Natural killer cell (primary cell): ENCODE measurements at regions not wholly inside any gene's neighbourhood (a gene's known extent, or its start where the extent isn't known, plus 50 kb on each side); places are given as distances from the start of the nearest gene placed in this dataset.

Experiments
- ATAC-seq, 3 donors: fragments of 150-1000 bp in 2 of 3; fragments of 200-7000 bp in 1 of 3; cut with Tn5 transposase; 1 replicate in 1 of 3; 2 replicates in 2 of 3; pipeline ENCODE4 v1.10.0; 2021; ENCODE audit warnings: mild to moderate bottlenecking in 2 of 3, moderate library complexity in 2 of 3
- DNase-seq, 2 donors: peaks; one replicate each; pipeline versions ENCODE4 v3.0.0 to v3.0.0-alpha.2; 2013 to 2021; ENCODE audit warnings: mixed read lengths in 1 of 2
- H3K27ac ChIP-seq: one replicate; pipeline ENCODE4 v1.5.1; 2013; ENCODE audit warnings: mild to moderate bottlenecking, low read length
- H3K27me3 ChIP-seq: one replicate; pipeline ENCODE4 v1.6.1; 2013; ENCODE audit warnings: low read length; ENCODE audit not compliant: control insufficient read depth, insufficient read depth
- H3K36me3 ChIP-seq: one replicate; pipeline ENCODE4 v1.6.1; 2013; ENCODE audit warnings: low read length; ENCODE audit not compliant: control insufficient read depth, insufficient read depth
- H3K4me1 ChIP-seq: one replicate; pipeline ENCODE4 v1.6.1; 2013; ENCODE audit warnings: low read length; ENCODE audit not compliant: control insufficient read depth, insufficient read depth
- H3K4me3 ChIP-seq: one replicate; pipeline ENCODE4 v1.5.1; 2013; ENCODE audit warnings: low read length
- H3K9me3 ChIP-seq: one replicate; pipeline ENCODE4 v1.6.1; 2013; ENCODE audit warnings: low read length; ENCODE audit not compliant: control insufficient read depth, insufficient read depth
- H3K27ac Mint-ChIP-seq, 2 donors: one replicate each; pipeline ENCODE4 v1.8.0; 2022; ENCODE audit warnings: mild to moderate bottlenecking in 2 of 2, mixed read lengths in 2 of 2, moderate library complexity in 1 of 2
- H3K27me3 Mint-ChIP-seq, 2 donors: one replicate each; pipeline ENCODE4 v1.8.0; 2022; ENCODE audit warnings: low read depth in 2 of 2, mixed read lengths in 2 of 2
- H3K36me3 Mint-ChIP-seq: one replicate; pipeline ENCODE4 v1.8.0; 2022; ENCODE audit warnings: mixed read lengths
- H3K4me1 Mint-ChIP-seq, 2 donors: one replicate each; pipeline ENCODE4 v1.8.0; 2022; ENCODE audit warnings: mixed read lengths in 2 of 2
- H3K4me3 Mint-ChIP-seq: one replicate; pipeline ENCODE4 v1.8.0; 2022; ENCODE audit warnings: mild to moderate bottlenecking, moderate library complexity, mixed read lengths
- H3K9me3 Mint-ChIP-seq, 2 donors: one replicate each; pipeline ENCODE4 v1.8.0; 2022; ENCODE audit warnings: mixed read lengths in 2 of 2
- CTCF ChIP-seq: fragments of 200-600 bp; IDR thresholded peaks from one replicate; pipeline ENCODE4 v1.8.0; 2022; ENCODE audit warnings: antibody characterized with exemption
- WGBS: methylation state at CpG from one replicate; pipeline ENCODE4 v1.1.7; 2013; ENCODE audit warnings: missing lambda C conversion rate; ENCODE audit not compliant: insufficient coverage; 5-methylcytosine and 5-hydroxymethylcytosine counted together
- intact Hi-C: fragments of 100-400 bp; cut with micrococcal nuclease; formaldehyde crosslinking; loops from one replicate; pipeline ENCODE4 v1.14.2; 2022

GRCh38 chr2:8177566-8177965, 504.3 kb upstream of the ID2 start:
- Histone ChIP-seq H3K9me3 (no peaks in the 10 kb centered on the region), H3K27me3 (no peaks in the 10 kb centered on the region), H3K27ac (no peak overlapping the region), H3K36me3 (no peaks in the 10 kb centered on the region), H3K4me3 (no peak overlapping the region), H3K4me1 (no peaks in the 10 kb centered on the region)
- no peaks in the 10 kb centered on the region for H3K27me3 Mint-ChIP-seq
- DNase-seq (no peak), ATAC-seq (no peak)
- H3K4me1 Mint-ChIP-seq, result peaks cover 57% of the 10 kb centered on the region in 2 donors
- H3K4me3 Mint-ChIP-seq, result no peak overlapping the region
- WGBS, result 100% methylated on average over 1 of the region's 2 CpGs
- no peaks in the 10 kb centered on the region for H3K36me3 Mint-ChIP-seq
- TF ChIP-seq CTCF, result no peak
- H3K9me3 Mint-ChIP-seq, result no peaks in the 10 kb centered on the region
- intact Hi-C loops, result no loop called here
- peak overlapping the region in 1 of 2 donors; percentile 64 for H3K27ac Mint-ChIP-seq

- Histone ChIP-seq H3K27me3 (no peaks in the 10 kb centered on the region), H3K27ac (no peak overlapping the region), H3K9me3 (no peaks in the 10 kb centered on the region), H3K4me3 (no peak overlapping the region), H3K36me3 (no peaks in the 10 kb centered on the region), H3K4me1 (no peaks in the 10 kb centered on the region)
- no peaks in the 10 kb centered on the region for H3K36me3 Mint-ChIP-seq
- intact Hi-C loops, result no loop called here
- H3K9me3 Mint-ChIP-seq, result no peaks in the 10 kb centered on the region
- no peak overlapping the region for H3K4me3 Mint-ChIP-seq
- TF ChIP-seq CTCF, result no peak
- H3K27ac Mint-ChIP-seq, result no peak overlapping the region
- ATAC-seq, result no peak
- no peaks in the 10 kb centered on the region for H3K27me3 Mint-ChIP-seq
- DNase-seq, result no peak
- WGBS, result 93% methylated on average over 5 of the region's 7 CpGs
- peaks cover 58 to 65% of the 10 kb centered on the region in 2 donors for H3K4me1 Mint-ChIP-seq
These were observed 502.9 kb upstream of the ID2 start for GRCh38 chr2:8178911-8179310.

- no peaks in the 10 kb centered on the region for H3K9me3 ChIP-seq
- intact Hi-C loops, result no loop called here
- Mint-ChIP-seq H3K36me3 (no peaks in the 10 kb centered on the region), H3K4me1 (peaks cover 4 to 35% of the 10 kb centered on the region in 2 donors), H3K27me3 (no peaks in the 10 kb centered on the region), H3K27ac (no peak overlapping the region), H3K9me3 (no peaks in the 10 kb centered on the region), H3K4me3 (no peak overlapping the region)
- 92% methylated on average over 6 of the region's 6 CpGs for WGBS
- no peak overlapping the region for H3K27ac ChIP-seq
- H3K36me3 ChIP-seq, result no peaks in the 10 kb centered on the region
- H3K4me1 ChIP-seq, result no peaks in the 10 kb centered on the region
- H3K4me3 ChIP-seq, result no peak overlapping the region
- ATAC-seq (no peak), DNase-seq (no peak)
- TF ChIP-seq CTCF, result no peak
- H3K27me3 ChIP-seq, result no peaks in the 10 kb centered on the region
These were observed 492.5 kb upstream of the ID2 start for GRCh38 chr2:8189316-8189715.

- no peaks in the 10 kb centered on the region for H3K36me3 ChIP-seq
- Mint-ChIP-seq H3K27me3 (no peaks in the 10 kb centered on the region), H3K9me3 (no peaks in the 10 kb centered on the region), H3K4me1 (peaks cover 4 to 35% of the 10 kb centered on the region in 2 donors), H3K4me3 (no peak overlapping the region), H3K36me3 (no peaks in the 10 kb centered on the region), H3K27ac (no peak overlapping the region)
- H3K4me3 ChIP-seq, result no peak overlapping the region
- WGBS, result no CpG with 5 or more reads among the region's 1 CpG
- no peaks in the 10 kb centered on the region for H3K9me3 ChIP-seq
- TF ChIP-seq CTCF, result no peak
- ATAC-seq (no peak), DNase-seq (no peak)
- no peak overlapping the region for H3K27ac ChIP-seq
- intact Hi-C loops, result no loop called here
- H3K27me3 ChIP-seq, result no peaks in the 10 kb centered on the region
- no peaks in the 10 kb centered on the region for H3K4me1 ChIP-seq
These were observed 491.6 kb upstream of the ID2 start for GRCh38 chr2:8190279-8190678.
